ENCODE measurements at regions not wholly inside any gene's neighbourhood (a gene's known extent, or its start where the extent isn't known, plus 50 kb on each side); places are given as distances from the start of the nearest gene placed in this dataset.

GRCh38 chr11:119863851-119864601, 135.0 kb upstream of the NECTIN1 start:
- TF ChIP-seq, protein P1, sequence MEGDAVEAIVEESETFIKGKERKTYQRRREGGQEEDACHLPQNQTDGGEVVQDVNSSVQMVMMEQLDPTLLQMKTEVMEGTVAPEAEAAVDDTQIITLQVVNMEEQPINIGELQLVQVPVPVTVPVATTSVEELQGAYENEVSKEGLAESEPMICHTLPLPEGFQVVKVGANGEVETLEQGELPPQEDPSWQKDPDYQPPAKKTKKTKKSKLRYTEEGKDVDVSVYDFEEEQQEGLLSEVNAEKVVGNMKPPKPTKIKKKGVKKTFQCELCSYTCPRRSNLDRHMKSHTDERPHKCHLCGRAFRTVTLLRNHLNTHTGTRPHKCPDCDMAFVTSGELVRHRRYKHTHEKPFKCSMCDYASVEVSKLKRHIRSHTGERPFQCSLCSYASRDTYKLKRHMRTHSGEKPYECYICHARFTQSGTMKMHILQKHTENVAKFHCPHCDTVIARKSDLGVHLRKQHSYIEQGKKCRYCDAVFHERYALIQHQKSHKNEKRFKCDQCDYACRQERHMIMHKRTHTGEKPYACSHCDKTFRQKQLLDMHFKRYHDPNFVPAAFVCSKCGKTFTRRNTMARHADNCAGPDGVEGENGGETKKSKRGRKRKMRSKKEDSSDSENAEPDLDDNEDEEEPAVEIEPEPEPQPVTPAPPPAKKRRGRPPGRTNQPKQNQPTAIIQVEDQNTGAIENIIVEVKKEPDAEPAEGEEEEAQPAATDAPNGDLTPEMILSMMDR (IDR thresholded peaks at IDR 0.05; ENCODE audit: low read depth, low read length), result no peak
- no peak for TF ChIP-seq EZH2phosphoT487 (IDR thresholded peaks at IDR 0.05; ENCODE audit: low read depth)
